8988T (cell line): ENCODE measurements at regions not wholly inside any gene's neighbourhood (a gene's known extent, or its start where the extent isn't known, plus 50 kb on each side); places are given as distances from the start of the nearest gene placed in this dataset.
"Not testable (repeated sequence)": the region's sequence is repeated elsewhere in the genome, so short reads cannot be mapped to it uniquely, and the experiment has no call there.

ENCODE experiments used
- DNase-seq: peaks from one replicate; pipeline ENCODE4 v3.0.0; 2011

DNA sequence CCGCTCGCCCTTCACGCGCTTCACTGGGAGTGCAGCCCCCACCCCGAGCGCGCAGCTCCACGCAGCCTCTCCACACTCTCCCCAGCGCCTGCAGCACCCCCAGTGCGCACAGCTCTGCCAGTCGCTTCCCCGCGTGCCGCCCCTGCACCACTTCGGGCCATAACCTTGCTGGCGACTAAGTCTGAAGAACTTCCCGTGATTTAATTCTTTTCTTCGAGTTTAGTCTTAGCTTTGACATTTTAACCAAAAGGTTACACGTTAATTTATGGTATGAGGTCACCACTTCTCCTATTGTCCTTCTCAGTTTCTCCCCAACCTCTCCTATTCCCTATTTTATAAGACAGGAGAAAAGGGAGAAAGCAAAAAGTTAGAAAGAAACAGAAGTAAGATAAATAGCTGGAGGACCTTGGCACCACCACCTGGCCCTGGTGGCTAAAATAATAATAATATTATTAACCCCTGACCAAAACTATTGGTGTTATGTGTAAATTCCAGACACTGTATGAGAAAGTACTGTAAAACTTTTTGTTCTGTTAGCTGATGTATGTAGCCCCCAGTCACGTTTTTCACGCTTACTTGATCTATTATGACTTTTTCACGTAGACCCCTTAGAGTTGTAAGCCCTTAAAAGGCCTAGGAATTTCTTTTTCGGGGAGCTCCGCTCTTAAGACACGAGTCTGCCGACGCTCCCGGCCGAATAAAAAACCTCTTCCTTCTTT is 129.2 kb downstream of the KBTBD2 start:
- not testable (repeated sequence) for DNase-seq

DNA sequence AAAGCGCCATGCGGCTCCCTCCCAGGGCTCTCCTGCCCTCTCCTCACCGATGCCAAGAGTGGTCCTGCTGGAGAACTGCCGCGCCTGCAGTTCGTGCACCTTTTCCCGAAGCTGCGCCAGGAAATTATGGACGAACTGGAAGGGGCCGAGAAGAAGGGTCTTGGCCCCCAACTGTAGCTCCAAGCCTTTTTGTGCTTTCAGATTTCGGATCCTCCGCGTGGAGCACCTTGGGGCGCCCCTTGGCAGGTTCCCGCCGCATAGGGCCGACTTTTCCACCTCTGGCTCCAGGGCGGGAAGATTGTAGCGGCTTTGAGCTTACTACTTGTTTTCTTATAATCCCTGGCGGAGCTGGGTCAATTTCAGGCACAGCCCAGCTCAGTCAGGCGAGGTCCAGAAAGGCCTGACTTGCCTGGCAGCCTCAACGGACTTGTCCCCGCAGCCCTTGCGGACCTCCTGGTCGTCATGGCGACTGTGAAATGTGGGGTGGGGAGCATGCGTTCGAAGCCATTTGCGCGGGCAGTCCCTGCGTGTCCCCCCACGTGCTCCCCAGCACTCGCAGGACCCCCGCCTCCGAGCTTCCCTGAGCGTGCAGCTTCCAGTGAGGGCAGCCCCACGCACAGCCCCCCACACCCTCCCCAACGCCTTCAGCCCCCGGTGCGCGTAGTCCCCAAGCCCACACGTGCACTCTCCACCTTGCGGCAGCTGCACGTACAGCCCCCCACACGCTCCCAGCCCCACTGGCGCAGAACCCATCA is 129.9 kb downstream of the KBTBD2 start:
- DNase-seq: no peak

DNA sequence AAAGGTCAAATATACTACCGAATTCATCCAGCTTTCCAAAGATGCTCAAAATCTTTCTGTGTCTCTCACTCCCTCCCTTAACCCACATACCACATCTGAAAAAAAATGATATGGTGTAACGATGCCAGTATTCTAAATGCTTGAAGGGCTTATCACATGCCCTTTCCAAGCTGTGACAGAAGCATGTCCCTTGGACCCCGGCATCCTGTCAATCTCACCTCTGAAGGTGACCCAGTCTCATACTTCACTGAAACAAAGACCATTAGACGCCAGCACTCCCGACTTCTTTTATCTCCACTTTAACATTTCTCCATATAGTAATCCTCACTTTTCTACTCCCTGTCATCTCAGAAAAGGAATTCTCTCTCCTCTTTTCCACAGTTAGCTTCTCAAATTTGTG is 130.8 kb downstream of the KBTBD2 start:
- DNase-seq: not testable (repeated sequence)

- not testable (repeated sequence) for DNase-seq
Observed at GRCh38 chr7:32759859-32760258, 131.7 kb downstream of the KBTBD2 start.

DNA sequence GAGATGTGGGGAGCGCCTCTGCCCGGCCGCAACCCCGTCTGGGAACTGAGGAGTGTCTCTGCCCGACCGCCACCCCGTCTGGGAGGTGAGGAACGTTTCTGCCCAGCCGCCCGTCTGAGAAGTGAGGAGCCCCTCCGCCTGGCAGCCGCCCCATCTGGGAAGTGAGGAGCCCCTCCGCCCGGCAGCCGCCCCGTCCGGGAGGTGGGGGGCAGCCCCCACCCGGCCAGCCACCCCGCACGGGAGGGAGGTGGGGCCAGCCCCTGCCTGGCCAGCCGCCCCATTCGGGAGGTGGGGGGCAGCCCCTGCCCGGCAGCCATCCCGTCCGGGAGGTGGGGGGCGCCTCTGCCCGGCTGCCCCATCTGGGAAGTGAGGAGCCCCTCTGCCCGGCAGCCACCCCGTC is 137.7 kb downstream of the KBTBD2 start:
- not testable (repeated sequence) for DNase-seq

DNA sequence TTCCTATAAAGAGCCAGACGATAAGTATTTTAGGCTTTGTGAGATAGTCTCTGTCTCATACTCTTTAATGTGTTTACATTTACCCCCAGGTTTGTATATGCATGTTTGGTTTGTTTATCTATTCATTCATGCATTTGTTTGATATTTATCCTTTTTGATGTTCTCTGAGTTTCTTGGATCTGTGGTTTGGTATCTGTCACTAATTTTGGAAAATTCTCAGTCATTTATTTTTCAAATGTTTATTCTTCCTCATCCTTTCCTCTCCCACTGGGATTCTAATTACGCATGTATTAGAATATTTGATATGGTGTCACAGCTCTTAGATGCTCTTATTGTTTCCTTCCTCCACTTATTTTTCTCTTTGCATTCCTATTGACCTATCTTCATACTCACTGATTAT is 143.2 kb downstream of the KBTBD2 start:
- DNase-seq: not testable (repeated sequence)

DNA sequence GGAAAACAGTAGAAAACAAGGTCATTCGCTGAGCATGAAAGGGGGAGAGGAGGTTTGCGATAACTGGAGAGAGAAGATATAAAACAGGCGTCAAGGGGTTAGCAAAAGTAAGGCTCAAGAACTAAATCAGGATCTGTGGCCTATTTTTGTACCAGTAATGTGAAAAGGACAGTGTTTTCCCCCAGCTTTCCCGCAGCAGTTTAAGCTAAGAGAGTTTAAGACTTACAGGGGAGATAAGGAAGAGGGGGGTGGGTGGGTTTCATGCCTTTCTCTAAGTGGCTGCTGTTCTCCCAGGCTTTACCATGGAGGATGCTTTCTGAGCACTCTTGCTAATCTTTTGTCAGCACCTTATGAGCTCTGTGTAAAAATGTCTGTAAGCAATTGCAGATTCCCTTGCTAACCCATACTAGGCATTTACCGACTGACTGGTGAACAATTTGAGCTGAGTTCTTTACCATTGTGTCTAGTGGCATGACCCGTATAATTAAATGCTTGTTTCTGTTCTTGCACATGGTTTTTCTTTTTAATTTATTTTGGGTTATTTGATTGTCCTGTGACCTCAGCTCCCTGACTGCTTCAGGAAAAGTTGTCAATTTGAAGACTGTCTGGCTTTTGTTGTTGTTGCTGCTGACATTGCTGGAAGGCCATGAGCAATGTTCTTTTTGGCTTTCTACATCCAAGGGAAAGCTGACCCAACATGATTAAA is 144.0 kb downstream of the KBTBD2 start:
- DNase-seq: not testable (repeated sequence)

- not testable (repeated sequence) for DNase-seq
Observed at GRCh38 chr7:32741853-32742476, 149.6 kb downstream of the KBTBD2 start.

- DNase-seq: not testable (repeated sequence)
Observed at GRCh38 chr7:32739749-32740148, 151.8 kb downstream of the KBTBD2 start.

- not testable (repeated sequence) for DNase-seq
Observed at GRCh38 chr7:32738390-32738789, 153.2 kb downstream of the KBTBD2 start.

DNA sequence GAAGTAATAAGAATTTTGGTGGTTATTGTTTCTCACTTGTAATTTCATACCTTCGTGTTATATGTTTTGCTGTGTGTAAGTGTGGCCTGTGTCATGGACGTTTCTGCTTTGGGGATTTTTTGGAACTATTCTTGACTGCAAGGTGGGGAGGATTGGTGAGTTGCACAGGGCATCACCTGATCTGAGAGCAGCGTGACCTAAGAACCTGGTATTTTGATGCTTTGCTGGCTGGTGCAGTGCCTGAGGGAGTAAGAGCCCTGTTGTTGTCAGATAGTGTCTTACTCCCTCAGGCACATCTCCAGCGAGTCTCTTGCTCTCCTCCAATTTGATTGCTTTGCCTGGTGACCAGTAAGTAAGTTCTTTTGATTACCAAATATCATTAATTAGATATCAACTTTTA is 158.8 kb downstream of the KBTBD2 start:
- not testable (repeated sequence) for DNase-seq

DNA sequence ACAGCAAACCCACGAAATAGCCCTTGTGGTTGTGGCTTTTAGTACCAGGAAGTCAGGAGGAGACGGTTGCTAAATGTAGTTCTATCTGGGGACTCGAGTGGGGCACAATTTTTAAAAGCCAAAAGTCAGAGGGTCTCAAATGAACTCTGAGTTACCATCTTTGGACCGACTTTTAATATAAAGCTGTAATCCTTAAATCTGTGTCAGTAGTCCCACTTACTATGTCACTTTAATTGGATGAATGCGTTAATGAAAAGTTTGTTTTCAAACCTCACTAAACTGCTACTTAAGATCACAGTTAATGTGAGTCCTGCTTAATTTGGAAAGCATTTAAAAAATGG is 162.3 kb downstream of the KBTBD2 start:
- DNase-seq: not testable (repeated sequence)

- DNase-seq: peak; percentile 26
Observed at GRCh38 chr7:32728412-32729334, 162.9 kb downstream of the KBTBD2 start.

- DNase-seq: not testable (repeated sequence)
Observed at GRCh38 chr7:32727483-32728411, 163.8 kb downstream of the KBTBD2 start.

GRCh38 chr7:32722837-32723236 is 168.7 kb downstream of the KBTBD2 start:
- DNase-seq: not testable (repeated sequence)

GRCh38 chr7:32694182-32694581 is 197.4 kb downstream of the KBTBD2 start:
- DNase-seq: no peak

DNA sequence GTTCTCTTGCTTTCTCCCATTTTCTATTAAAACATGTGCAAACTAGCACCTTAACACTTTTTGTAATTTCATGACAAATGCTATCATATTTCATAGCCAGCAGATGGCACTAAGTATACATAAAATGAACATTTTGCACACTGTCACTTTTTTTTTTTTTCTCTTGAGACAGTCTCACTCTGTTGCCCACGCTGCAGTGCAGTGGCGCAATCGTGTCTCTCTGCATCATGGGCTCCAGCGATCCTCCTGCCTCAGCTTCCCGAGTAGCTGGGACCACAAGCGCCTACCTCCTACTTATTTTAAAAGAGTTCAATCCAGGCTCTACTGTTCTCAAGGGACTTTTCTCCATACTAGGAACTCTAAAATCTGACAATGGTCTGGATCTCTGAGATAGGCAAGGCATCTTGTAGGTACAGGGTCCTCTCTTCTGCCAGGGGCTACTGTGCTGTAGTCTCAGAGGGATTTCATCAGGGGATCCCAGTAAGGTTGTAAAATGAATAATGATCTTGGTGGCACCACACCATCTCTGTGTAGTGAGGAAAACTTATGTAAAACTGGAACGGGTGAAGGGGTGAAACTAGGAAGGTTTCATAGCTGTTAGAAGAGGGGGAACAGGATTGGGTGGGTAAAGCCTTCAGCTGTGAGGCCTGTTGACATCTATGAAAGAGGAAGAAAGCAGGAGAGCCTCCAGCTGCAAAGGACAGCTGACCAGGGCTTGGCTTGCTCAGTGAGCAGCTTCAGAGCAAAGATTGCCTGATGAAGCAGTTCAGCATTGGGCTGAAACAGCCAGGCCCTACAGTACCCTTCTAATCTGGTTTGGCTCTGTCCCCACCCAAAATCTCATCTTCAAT is 196.9 kb downstream of the AVL9 start:
- not testable (repeated sequence) for DNase-seq

DNA sequence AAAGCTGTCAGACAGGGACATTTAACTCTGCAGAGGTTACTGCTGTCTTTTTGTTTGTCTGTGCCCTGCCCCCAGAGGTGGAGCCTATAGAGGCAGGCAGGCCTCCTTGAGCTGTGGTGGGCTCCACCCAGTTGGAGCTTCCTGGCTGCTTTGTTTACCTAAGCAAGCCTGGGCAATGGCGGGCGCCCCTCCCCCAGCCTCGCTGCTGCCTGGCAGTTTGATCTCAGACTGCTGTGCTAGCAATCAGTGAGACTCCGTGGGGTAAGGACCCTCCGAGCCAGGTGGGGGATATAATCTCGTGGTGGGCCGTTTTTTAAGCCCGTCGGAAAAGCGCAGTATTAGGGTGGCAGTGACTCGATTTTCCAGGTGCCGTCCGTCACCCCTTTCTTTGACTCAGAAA is 192.8 kb downstream of the AVL9 start:
- not testable (repeated sequence) for DNase-seq

DNA sequence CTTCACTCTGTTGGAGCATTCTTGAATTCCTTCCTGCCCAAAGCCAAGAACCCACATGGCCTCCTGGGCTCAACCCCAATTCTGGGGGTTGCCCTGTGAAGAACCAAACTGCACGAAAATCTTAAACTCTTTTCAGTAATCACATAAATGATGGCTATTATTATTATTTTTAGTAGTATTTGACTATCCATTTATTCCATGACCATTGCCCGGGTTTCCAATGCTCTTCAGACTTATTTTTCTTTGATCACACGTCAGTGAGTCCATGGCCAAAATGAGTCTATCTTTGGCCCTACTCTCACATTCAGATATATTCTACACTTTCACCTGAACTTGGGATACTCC is 185.9 kb downstream of the AVL9 start:
- DNase-seq: no peak
